ENCODE measurements at regions not wholly inside any gene's neighbourhood (a gene's known extent, or its start where the extent isn't known, plus 50 kb on each side); places are given as distances from the start of the nearest gene placed in this dataset.

GRCh38 chr18:70489986-70490933, 201.4 kb downstream of the SOCS6 start:
- Mint-ChIP-seq H3K36me3 (ENCODE audit: low read depth, unreplicated experiment) (no peaks in the 10 kb centered on the region), H3K4me1 (ENCODE audit: unreplicated experiment) (no peaks in the 10 kb centered on the region), H3K4me3 (ENCODE audit: unreplicated experiment) (no peak overlapping the region), H3K27ac (ENCODE audit: unreplicated experiment) (no peak overlapping the region), H3K27me3 (ENCODE audit: unreplicated experiment) (peaks cover 2% of the 10 kb centered on the region), H3K9me3 (ENCODE audit: unreplicated experiment) (no peaks in the 10 kb centered on the region)
- peak; percentile 45 for DNase-seq (ENCODE audit: low spot score)
- TF ChIP-seq CTCF (IDR thresholded peaks at IDR 0.05; ENCODE audit: unreplicated experiment) = peak; percentile 73

- H3K27ac Mint-ChIP-seq (ENCODE audit: unreplicated experiment) = no peak overlapping the region
- no peak overlapping the region for H3K4me3 Mint-ChIP-seq (ENCODE audit: unreplicated experiment)
- no peaks in the 10 kb centered on the region for H3K4me1 Mint-ChIP-seq (ENCODE audit: unreplicated experiment)
- peaks cover 2% of the 10 kb centered on the region for H3K27me3 Mint-ChIP-seq (ENCODE audit: unreplicated experiment)
- TF ChIP-seq CTCF (IDR thresholded peaks at IDR 0.05; ENCODE audit: unreplicated experiment) = no peak
- no peaks in the 10 kb centered on the region for H3K36me3 Mint-ChIP-seq (ENCODE audit: low read depth, unreplicated experiment)
- no peaks in the 10 kb centered on the region for H3K9me3 Mint-ChIP-seq (ENCODE audit: unreplicated experiment)
- no peak for DNase-seq (ENCODE audit: low spot score)
Measured at GRCh38 chr18:70489571-70489970, 200.7 kb downstream of the SOCS6 start.

- H3K4me3 Mint-ChIP-seq (ENCODE audit: unreplicated experiment) = no peak overlapping the region
- DNase-seq (ENCODE audit: low spot score) = no peak
- H3K9me3 Mint-ChIP-seq (ENCODE audit: unreplicated experiment) = no peaks in the 10 kb centered on the region
- peaks cover 4% of the 10 kb centered on the region for H3K27me3 Mint-ChIP-seq (ENCODE audit: unreplicated experiment)
- H3K36me3 Mint-ChIP-seq (ENCODE audit: low read depth, unreplicated experiment) = no peaks in the 10 kb centered on the region
- H3K27ac Mint-ChIP-seq (ENCODE audit: unreplicated experiment) = no peak overlapping the region
- TF ChIP-seq CTCF (IDR thresholded peaks at IDR 0.05; ENCODE audit: unreplicated experiment) = no peak
- H3K4me1 Mint-ChIP-seq (ENCODE audit: unreplicated experiment) = no peaks in the 10 kb centered on the region
Measured at GRCh38 chr18:70469916-70470315, 181.1 kb downstream of the SOCS6 start.

- Mint-ChIP-seq H3K4me1 (ENCODE audit: unreplicated experiment) (peaks cover 3% of the 10 kb centered on the region), H3K27me3 (ENCODE audit: unreplicated experiment) (peaks cover 4% of the 10 kb centered on the region), H3K9me3 (ENCODE audit: unreplicated experiment) (no peaks in the 10 kb centered on the region), H3K36me3 (ENCODE audit: low read depth, unreplicated experiment) (no peaks in the 10 kb centered on the region), H3K27ac (ENCODE audit: unreplicated experiment) (no peak overlapping the region), H3K4me3 (ENCODE audit: unreplicated experiment) (no peak overlapping the region)
- no peak for TF ChIP-seq CTCF (IDR thresholded peaks at IDR 0.05; ENCODE audit: unreplicated experiment)
- no peak for DNase-seq (ENCODE audit: low spot score)
Measured at GRCh38 chr18:70468861-70469547, 180.2 kb downstream of the SOCS6 start.

Data from endothelial cell (in vitro differentiated cells).